ENCODE measurements at regions not wholly inside any gene's neighbourhood (a gene's known extent, or its start where the extent isn't known, plus 50 kb on each side); places are given as distances from the start of the nearest gene placed in this dataset.

DNA sequence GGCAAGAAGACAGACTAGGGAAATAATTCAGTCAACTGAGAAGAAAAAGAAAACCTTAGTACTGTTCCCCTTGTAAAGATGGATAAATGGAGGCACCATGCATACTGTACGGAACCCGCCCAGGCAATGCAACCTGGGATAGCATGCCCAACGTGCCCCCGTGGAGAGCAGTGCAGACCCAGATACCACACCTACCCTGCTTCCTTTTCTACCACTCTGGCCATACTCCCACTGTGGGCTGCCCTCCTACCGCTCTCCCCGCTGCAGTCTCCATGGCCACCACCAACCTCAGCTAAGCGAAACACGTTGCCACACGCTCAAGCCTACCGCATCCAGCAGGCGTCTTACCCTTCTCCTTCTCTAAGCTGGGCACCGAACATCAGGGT, 117.4 kb upstream of the SERPIND1 start:
- TF ChIP-seq POLR2AphosphoS5 (IDR thresholded peaks at IDR 0.05) (no peak), POLR2A (IDR thresholded peaks at IDR 0.05; ENCODE audit: low read depth) (no peak)

All from esophagus muscularis mucosa (tissue), 2 donors.